Bronchial epithelial cell (primary cell): ENCODE measurements at regions not wholly inside any gene's neighbourhood (a gene's known extent, or its start where the extent isn't known, plus 50 kb on each side); places are given as distances from the start of the nearest gene placed in this dataset.

Experiments
- DNase-seq: peaks from one replicate; pipeline ENCODE4 v3.0.0-alpha.2; 2010; ENCODE audit warnings: low read depth
- FAIRE-seq: peaks from 2 replicates; lab custom pipeline; 2011; peaks lifted over from hg19 to GRCh38; lab: Jason Lieb, UNC
- H3K27me3 ChIP-seq: 2 replicates; pipeline ENCODE4 v1.5.1; 2011; ENCODE audit warnings: low read length; ENCODE audit not compliant: control insufficient read depth, insufficient read depth
- H3K36me3 ChIP-seq: 2 replicates; pipeline ENCODE4 v1.5.1; 2011; ENCODE audit warnings: low read length; ENCODE audit not compliant: control insufficient read depth, insufficient read depth
- H3K4me3 ChIP-seq: 2 replicates; pipeline ENCODE4 v1.5.1; 2011; ENCODE audit warnings: mild to moderate bottlenecking, low read depth, low read length, control low read depth
- TF ChIP-seq, protein P1 (sequence below): IDR thresholded peaks from 2 replicates; pipeline ENCODE4 v1.5.1; 2011; ENCODE audit warnings: mild to moderate bottlenecking, moderate library complexity, low read length, control low read depth, inconsistent platforms; ENCODE audit not compliant: insufficient read depth, severe bottlenecking

DNA sequence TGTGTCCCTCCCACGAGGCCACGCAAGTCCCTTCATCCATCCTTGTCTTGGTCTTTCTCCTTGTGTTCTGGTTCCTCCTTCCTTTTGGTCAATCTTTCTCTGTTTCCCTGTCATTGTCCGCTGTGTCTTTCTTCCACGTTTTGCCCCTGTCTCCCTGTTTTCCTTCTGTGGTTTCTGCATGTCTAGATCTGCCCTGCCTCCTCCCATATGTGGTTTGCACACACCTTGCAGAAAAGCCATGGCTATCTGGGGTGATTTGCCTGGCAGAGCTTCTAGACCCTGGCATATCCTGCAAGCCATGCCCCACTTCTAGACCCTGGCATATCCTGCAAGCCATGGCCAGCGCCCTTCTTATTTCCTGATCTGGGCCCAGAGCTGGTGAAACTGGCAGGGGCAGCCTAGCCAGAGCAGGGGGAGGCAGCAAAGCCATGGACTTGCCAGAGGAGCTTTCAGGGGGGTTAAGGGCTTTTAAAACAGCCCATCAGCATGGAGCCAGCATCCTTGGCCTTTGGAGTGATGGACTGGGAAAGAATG lies 131.6 kb upstream of the NECTIN1 start:
- Histone ChIP-seq H3K27me3 (no peaks in the 10 kb centered on the region), H3K36me3 (no peaks in the 10 kb centered on the region), H3K4me3 (no peak overlapping the region)
- no peak for FAIRE-seq
- TF ChIP-seq, protein P1, sequence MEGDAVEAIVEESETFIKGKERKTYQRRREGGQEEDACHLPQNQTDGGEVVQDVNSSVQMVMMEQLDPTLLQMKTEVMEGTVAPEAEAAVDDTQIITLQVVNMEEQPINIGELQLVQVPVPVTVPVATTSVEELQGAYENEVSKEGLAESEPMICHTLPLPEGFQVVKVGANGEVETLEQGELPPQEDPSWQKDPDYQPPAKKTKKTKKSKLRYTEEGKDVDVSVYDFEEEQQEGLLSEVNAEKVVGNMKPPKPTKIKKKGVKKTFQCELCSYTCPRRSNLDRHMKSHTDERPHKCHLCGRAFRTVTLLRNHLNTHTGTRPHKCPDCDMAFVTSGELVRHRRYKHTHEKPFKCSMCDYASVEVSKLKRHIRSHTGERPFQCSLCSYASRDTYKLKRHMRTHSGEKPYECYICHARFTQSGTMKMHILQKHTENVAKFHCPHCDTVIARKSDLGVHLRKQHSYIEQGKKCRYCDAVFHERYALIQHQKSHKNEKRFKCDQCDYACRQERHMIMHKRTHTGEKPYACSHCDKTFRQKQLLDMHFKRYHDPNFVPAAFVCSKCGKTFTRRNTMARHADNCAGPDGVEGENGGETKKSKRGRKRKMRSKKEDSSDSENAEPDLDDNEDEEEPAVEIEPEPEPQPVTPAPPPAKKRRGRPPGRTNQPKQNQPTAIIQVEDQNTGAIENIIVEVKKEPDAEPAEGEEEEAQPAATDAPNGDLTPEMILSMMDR: no peak
- DNase-seq: peak; percentile 73

DNA sequence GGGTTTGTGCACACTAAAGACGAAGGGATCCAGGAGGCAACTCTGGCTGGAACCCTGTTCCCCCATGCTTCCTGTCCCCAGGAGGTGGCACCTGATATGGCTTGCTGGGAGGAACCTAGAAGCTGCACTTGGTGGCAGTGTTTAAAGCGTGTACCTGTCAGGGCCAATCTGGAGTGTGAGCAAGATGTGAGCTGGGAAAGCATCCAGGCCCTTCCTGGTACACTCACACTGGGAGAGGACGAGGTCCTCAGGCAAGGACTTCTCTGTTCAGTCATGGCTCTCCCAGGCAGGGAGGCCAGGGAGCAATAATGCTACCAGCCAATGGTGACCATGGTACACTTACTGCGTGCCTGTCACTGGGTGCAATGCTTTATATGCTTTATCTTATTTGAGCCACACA lies 130.7 kb upstream of the NECTIN1 start:
- no peak overlapping the region for H3K4me3 ChIP-seq
- H3K36me3 ChIP-seq: no peaks in the 10 kb centered on the region
- FAIRE-seq: peak; percentile 76
- peak; percentile 53 for DNase-seq
- TF ChIP-seq, protein P1: no peak
- H3K27me3 ChIP-seq: no peaks in the 10 kb centered on the region

DNA sequence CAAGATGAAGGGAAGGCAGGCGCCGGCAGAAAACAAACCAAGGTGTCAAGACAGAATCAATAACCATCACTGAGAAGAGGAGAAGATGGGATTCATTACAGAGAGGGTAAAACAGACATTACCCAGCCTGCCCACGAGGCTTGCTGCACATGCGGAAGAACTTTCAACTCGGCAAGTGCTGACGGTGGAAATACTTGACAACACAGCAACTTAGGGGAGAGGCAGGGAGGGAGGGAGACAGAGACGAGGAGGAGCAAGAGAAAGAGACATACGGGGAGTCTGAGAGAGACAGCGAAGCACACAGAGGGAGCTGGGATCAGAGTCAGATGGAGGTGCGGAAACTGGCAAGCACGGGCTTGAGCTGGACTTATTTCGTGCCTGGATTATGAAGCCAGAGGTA lies 129.3 kb upstream of the NECTIN1 start:
- peak; percentile 42 for DNase-seq
- Histone ChIP-seq H3K36me3 (no peaks in the 10 kb centered on the region), H3K27me3 (no peaks in the 10 kb centered on the region), H3K4me3 (no peak overlapping the region)
- TF ChIP-seq, protein P1: no peak
- no peak for FAIRE-seq

DNA sequence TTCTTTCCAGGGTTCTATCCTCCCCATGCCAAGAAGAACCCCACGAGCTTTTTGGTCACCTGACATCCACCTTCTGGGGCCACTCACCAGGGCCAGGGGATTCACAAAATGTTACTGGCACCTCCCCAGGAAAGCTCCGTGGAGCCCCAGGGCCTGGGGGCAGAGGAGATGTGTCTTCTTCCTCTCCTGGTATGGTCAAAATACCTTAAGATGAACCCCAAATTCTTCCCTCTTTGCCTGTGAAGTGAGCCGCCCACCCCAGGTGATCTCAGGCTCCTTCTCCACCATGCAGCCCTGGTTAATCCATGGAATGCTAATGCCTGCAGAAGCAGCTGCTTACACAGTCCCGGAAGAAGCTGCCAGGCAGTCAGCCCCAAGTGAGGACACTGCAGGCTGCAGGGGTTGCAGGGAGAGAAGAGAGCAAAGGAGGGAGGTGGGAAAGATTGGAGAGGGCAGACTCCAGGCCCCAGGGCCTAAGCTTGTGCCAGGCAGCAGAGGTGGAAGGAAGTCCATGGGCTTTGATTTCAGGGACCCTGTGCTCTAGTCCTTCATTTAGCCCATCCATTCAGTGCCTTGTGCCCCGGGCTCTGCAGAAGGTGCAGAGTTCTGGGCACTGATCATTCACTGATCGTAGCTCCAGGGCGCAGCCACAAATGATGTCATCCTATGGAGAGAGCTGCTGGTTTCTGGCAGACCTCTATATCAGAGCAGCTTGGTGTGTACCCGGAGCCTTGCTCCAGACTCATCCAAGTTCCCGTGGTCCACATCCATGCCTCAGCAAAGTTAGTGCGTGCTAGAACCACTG lies 127.9 kb upstream of the NECTIN1 start:
- Histone ChIP-seq H3K36me3 (no peaks in the 10 kb centered on the region), H3K4me3 (no peak overlapping the region), H3K27me3 (no peaks in the 10 kb centered on the region)
- no peak for FAIRE-seq
- TF ChIP-seq, protein P1: no peak
- no peak for DNase-seq

DNA sequence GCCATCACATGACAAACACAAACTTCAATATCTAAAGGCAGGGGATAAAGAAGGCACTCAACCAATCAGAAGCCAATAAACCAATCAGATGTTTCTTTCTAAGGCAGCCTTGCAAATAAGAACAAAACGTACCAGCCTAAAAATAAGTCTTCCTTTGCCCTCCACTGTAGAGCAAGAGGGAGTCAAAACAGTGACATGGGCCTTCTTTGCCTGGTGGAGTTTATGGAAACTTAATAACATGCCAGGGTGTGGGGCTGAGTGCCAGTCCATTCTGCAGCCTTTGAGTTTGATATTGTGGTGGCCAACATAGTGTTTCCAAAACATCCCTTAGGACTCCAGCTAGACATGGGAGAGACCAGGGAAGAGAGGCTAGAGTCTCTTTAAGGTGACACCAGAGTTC lies 126.1 kb upstream of the NECTIN1 start:
- TF ChIP-seq, protein P1: no peak
- Histone ChIP-seq H3K36me3 (no peaks in the 10 kb centered on the region), H3K4me3 (no peak overlapping the region), H3K27me3 (no peaks in the 10 kb centered on the region)
- DNase-seq: no peak
- FAIRE-seq: no peak
